ENCODE measurements at regions not wholly inside any gene's neighbourhood (a gene's known extent, or its start where the extent isn't known, plus 50 kb on each side); places are given as distances from the start of the nearest gene placed in this dataset.

DNA sequence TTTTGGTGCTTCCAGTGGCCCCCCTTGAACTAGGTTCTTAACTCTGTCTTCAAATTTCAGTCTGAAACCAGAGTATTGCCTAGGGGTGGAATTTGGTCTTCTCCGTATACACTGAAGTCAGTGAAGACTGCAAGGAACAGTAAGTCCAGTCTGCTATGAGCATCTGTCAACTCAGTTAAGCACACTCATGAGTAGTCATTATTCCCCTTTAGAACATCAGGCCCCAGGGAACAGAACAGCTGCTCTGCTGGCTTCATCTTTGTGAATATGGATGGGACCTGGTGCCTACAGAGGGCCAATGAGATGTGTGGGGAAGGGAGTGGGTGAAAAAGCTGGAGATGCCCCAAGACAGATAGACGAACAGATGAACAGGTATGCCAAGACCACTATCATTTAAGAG lies 85.2 kb upstream of the PRR23C start:
- no peaks in the 10 kb centered on the region for H3K36me3 ChIP-seq
- no peaks in the 10 kb centered on the region for H3K4me1 ChIP-seq
- no peaks in the 10 kb centered on the region for H3K27me3 ChIP-seq
- WGBS, 2 donors = 67 to 85% methylated on average over 2 of the region's 2 CpGs
- no peak for ATAC-seq (ENCODE audit: low FRiP score in 2 of 2)
- H3K27ac ChIP-seq = no peak overlapping the region
- H3K9me3 ChIP-seq = no peaks in the 10 kb centered on the region
- no peak overlapping the region for H3K4me3 ChIP-seq
- no peak for DNase-seq
- TF ChIP-seq POLR2A (IDR thresholded peaks at IDR 0.05) = no peak
- no peak for TF ChIP-seq POLR2AphosphoS5 (IDR thresholded peaks at IDR 0.05)
- no peak for TF ChIP-seq EP300 (IDR thresholded peaks at IDR 0.05)
- TF ChIP-seq, protein P1, sequence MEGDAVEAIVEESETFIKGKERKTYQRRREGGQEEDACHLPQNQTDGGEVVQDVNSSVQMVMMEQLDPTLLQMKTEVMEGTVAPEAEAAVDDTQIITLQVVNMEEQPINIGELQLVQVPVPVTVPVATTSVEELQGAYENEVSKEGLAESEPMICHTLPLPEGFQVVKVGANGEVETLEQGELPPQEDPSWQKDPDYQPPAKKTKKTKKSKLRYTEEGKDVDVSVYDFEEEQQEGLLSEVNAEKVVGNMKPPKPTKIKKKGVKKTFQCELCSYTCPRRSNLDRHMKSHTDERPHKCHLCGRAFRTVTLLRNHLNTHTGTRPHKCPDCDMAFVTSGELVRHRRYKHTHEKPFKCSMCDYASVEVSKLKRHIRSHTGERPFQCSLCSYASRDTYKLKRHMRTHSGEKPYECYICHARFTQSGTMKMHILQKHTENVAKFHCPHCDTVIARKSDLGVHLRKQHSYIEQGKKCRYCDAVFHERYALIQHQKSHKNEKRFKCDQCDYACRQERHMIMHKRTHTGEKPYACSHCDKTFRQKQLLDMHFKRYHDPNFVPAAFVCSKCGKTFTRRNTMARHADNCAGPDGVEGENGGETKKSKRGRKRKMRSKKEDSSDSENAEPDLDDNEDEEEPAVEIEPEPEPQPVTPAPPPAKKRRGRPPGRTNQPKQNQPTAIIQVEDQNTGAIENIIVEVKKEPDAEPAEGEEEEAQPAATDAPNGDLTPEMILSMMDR (IDR thresholded peaks at IDR 0.05) = no peak

DNA sequence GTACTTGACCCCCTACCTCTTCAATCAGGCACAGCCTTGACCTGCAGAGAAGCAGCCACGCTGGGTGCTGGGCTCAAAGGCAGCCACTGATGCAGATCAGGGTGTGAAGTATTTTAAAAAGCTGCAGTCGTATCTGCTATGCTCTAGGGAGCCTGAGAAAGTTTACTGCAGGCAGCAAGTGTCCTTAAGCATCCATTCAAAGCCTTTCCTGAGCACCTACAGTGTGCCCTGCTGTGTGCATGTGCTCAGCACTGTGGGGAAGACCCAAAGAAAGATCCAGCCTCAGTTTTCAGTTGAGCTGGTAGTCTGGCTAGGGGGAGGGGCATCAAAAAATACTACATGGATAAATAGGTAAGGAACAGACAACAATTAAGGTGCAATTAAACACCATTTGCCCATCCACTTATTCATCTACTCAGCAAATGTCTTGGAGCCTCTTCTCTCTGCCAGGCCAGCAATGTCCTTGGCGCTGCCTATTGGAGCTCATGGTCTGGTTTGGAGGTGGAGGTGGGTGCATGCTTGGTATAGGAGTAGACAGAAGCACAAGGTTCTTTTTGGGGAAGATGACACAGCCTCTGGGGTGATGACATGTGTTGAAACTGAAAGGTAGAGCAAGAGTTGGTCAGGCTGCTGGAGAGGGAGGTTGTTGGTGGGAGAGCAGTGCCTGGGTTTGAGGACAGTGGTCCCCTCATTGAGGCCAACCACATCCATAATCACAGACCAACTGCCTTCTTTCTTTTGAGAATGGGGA lies 85.9 kb upstream of the PRR23C start:
- ATAC-seq (ENCODE audit: low FRiP score in 2 of 2) (no peak), DNase-seq (no peak)
- H3K27me3 ChIP-seq = no peaks in the 10 kb centered on the region
- TF ChIP-seq, protein P1 (IDR thresholded peaks at IDR 0.05) = no peak
- TF ChIP-seq POLR2AphosphoS5 (IDR thresholded peaks at IDR 0.05) = no peak
- TF ChIP-seq EP300 (IDR thresholded peaks at IDR 0.05) = no peak
- no peaks in the 10 kb centered on the region for H3K9me3 ChIP-seq
- H3K4me3 ChIP-seq = no peak overlapping the region
- no peaks in the 10 kb centered on the region for H3K4me1 ChIP-seq
- H3K27ac ChIP-seq = no peak overlapping the region
- H3K36me3 ChIP-seq = no peaks in the 10 kb centered on the region
- WGBS, 2 donors = 56 to 81% methylated on average over 1 to 3 of the region's 3 CpGs

DNA sequence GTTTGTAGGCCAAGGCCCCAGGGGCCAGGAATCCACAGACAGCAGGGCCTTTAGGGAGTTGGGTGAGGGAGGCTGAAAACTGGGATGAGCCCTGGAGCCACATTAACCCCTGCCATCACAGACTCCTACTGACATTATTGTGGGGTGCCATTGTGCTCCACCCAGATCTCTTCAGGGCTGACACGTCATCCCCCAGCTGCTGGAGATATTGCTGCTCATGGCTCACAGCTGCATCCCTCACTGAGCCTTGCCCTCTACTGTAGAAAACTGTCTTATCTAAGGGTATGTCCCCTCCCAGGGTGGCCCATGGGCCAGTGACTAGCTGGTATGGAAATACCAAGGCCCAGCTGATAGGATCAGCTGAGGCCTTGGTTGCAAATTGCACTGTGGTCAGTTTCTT lies 87.3 kb upstream of the PRR23C start:
- Histone ChIP-seq H3K27me3 (no peaks in the 10 kb centered on the region), H3K27ac (no peak overlapping the region), H3K4me3 (no peak overlapping the region), H3K4me1 (no peaks in the 10 kb centered on the region), H3K36me3 (no peaks in the 10 kb centered on the region), H3K9me3 (no peaks in the 10 kb centered on the region)
- ATAC-seq (ENCODE audit: low FRiP score in 2 of 2) (no peak), DNase-seq (no peak)
- TF ChIP-seq POLR2A (IDR thresholded peaks at IDR 0.05) = no peak
- TF ChIP-seq EP300 (IDR thresholded peaks at IDR 0.05) = no peak
- TF ChIP-seq, protein P1 (IDR thresholded peaks at IDR 0.05) = no peak
- no peak for TF ChIP-seq POLR2AphosphoS5 (IDR thresholded peaks at IDR 0.05)
- 87 to 88% methylated on average over 1 of the region's 1 CpG for WGBS, 2 donors

DNA sequence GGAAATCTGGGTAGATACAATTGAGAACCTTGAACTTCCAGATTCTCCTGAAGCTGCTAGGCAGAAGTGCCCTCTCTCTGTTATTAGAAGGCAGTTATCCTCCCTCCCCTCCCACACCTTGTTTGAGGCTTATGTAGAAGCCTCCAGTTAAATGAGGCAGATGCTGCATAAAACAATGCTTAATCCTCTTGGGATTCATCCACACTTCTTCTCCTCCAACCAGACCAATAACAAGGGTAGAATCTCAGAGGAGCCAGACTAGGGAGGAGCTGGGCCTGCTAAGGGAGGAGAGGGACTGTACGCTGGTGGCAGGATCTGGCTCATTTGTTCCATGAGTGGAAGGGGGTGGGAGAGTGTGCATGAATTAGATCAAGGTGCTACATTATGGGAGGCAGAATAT lies 88.3 kb upstream of the PRR23C start:
- WGBS, 2 donors = 63 to 71% methylated on average over 1 of the region's 1 CpG
- no peak for ATAC-seq (ENCODE audit: low FRiP score in 2 of 2)
- TF ChIP-seq POLR2AphosphoS5 (IDR thresholded peaks at IDR 0.05) (no peak), EP300 (IDR thresholded peaks at IDR 0.05) (no peak), POLR2A (IDR thresholded peaks at IDR 0.05) (no peak)
- TF ChIP-seq, protein P1 (IDR thresholded peaks at IDR 0.05) = no peak

More for the DNA sequence above, 88.3 kb upstream of the PRR23C start:
- H3K27ac ChIP-seq = no peak overlapping the region
- no peaks in the 10 kb centered on the region for H3K36me3 ChIP-seq
- DNase-seq = no peak
- no peaks in the 10 kb centered on the region for H3K27me3 ChIP-seq
- no peaks in the 10 kb centered on the region for H3K9me3 ChIP-seq
- no peak overlapping the region for H3K4me3 ChIP-seq
- H3K4me1 ChIP-seq = no peaks in the 10 kb centered on the region

Measured in upper lobe of left lung (tissue), 6 donors.